ENCODE measurements at regions not wholly inside any gene's neighbourhood (a gene's known extent, or its start where the extent isn't known, plus 50 kb on each side); places are given as distances from the start of the nearest gene placed in this dataset.
A peak's percentile ranks its signal among the peaks of the same experiment; 100 is the strongest.

- no CpG with 5 or more reads among the region's 4 CpGs for WGBS (ENCODE audit: insufficient coverage)
Observed at GRCh38 chr2:125959047-125959446, 696.9 kb upstream of the GYPC start.

DNA sequence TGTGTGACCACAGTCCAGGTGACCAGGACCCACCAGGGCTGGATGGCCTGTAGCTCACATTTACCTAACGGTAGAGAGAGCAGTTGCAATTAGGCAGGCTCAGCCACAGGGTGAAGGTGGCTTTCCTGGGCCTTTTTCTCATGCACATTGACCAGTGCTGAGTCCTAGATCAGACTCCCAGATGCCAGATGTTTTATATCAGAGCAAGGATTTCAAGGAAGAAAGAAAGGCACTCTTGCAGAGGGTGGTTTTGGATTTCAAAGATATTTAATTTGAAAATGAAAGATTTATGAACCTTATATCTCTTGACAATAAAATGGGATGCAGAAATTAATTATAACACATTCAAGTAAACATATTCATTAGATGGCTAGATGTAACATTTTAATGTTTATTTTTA, 694.2 kb upstream of the GYPC start:
- no peak for TF ChIP-seq CTCF (IDR thresholded peaks at IDR 0.05)
- intact Hi-C loops (cut with micrococcal nuclease) = no loop called here
- Mint-ChIP-seq H3K4me1 (no peaks in the 10 kb centered on the region), H3K27ac (peak overlapping the region in 1 of 7 donors; percentile 13), H3K36me3 (no peaks in the 10 kb centered on the region), H3K27me3 (ENCODE audit: low read depth in 3 of 3) (no peaks in the 10 kb centered on the region), H3K4me3 (no peak overlapping the region), H3K9me3 (peaks cover 0 to 4% (median 3%) of the 10 kb centered on the region in 7 donors)
- Histone ChIP-seq H3K27ac (ENCODE audit: low read depth in 1 of 2, low read length in 2 of 2) (no peak overlapping the region), H4K20me1 (ENCODE audit: insufficient read depth, low read length) (no peaks in the 10 kb centered on the region), H3K4me2 (replicated peaks; ENCODE audit: extremely low read depth, low read length, poor library complexity, severe bottlenecking) (no peak overlapping the region), H2AFZ (ENCODE audit: insufficient read depth, low read depth, low read length, poor library complexity, severe bottlenecking) (no peak overlapping the region), H3K4me3 (replicated peaks in 1 of 3; ENCODE audit: low read depth in 2 of 3, low read length in 3 of 3) (no peak overlapping the region), H3K27me3 (ENCODE audit: control insufficient read depth in 2 of 2, insufficient read depth in 2 of 2, low read length in 2 of 2) (no peaks in the 10 kb centered on the region), H3K9ac (ENCODE audit: insufficient read depth, low read length, poor library complexity, severe bottlenecking) (no peak overlapping the region), H3K79me2 (ENCODE audit: insufficient read depth, low read length) (no peaks in the 10 kb centered on the region), H3K4me1 (ENCODE audit: control insufficient read depth in 1 of 2, insufficient read depth in 2 of 2, low read length in 2 of 2) (no peaks in the 10 kb centered on the region), H3K36me3 (replicated peaks in 1 of 2; ENCODE audit: control insufficient read depth in 1 of 2, insufficient read depth in 2 of 2, low read length in 2 of 2) (no peaks in the 10 kb centered on the region), H3K9me3 (replicated peaks in 1 of 2; ENCODE audit: control insufficient read depth in 1 of 2, insufficient read depth in 1 of 2, low read length in 2 of 2) (peaks cover 0 to 4% of the 10 kb centered on the region in 2 donors)
- 78% methylated on average over 1 of the region's 1 CpG for WGBS (ENCODE audit: insufficient coverage)
- DNase-seq = no peak

More at GRCh38 chr2:125959047-125959446, 696.9 kb upstream of the GYPC start:
- Histone ChIP-seq H3K9ac (ENCODE audit: insufficient read depth, low read length, poor library complexity, severe bottlenecking) (no peak overlapping the region), H3K4me2 (replicated peaks; ENCODE audit: extremely low read depth, low read length, poor library complexity, severe bottlenecking) (no peak overlapping the region), H2AFZ (ENCODE audit: insufficient read depth, low read depth, low read length, poor library complexity, severe bottlenecking) (no peak overlapping the region), H3K36me3 (replicated peaks in 1 of 2; ENCODE audit: control insufficient read depth in 1 of 2, insufficient read depth in 2 of 2, low read length in 2 of 2) (no peaks in the 10 kb centered on the region), H3K27ac (ENCODE audit: low read depth in 1 of 2, low read length in 2 of 2) (no peak overlapping the region), H3K4me1 (ENCODE audit: control insufficient read depth in 1 of 2, insufficient read depth in 2 of 2, low read length in 2 of 2) (no peaks in the 10 kb centered on the region), H3K79me2 (ENCODE audit: insufficient read depth, low read length) (no peaks in the 10 kb centered on the region), H3K27me3 (ENCODE audit: control insufficient read depth in 2 of 2, insufficient read depth in 2 of 2, low read length in 2 of 2) (no peaks in the 10 kb centered on the region), H4K20me1 (ENCODE audit: insufficient read depth, low read length) (no peaks in the 10 kb centered on the region), H3K4me3 (replicated peaks in 1 of 3; ENCODE audit: low read depth in 2 of 3, low read length in 3 of 3) (no peak overlapping the region), H3K9me3 (replicated peaks in 1 of 2; ENCODE audit: control insufficient read depth in 1 of 2, insufficient read depth in 1 of 2, low read length in 2 of 2) (peaks cover 4% of the 10 kb centered on the region in 2 donors)
- peaks cover 0 to 6% (median 4%) of the 10 kb centered on the region in 7 donors for H3K9me3 Mint-ChIP-seq
- no peaks in the 10 kb centered on the region for H3K4me1 Mint-ChIP-seq
- H3K36me3 Mint-ChIP-seq = no peaks in the 10 kb centered on the region
- no peak overlapping the region for H3K27ac Mint-ChIP-seq
- H3K27me3 Mint-ChIP-seq (ENCODE audit: low read depth in 3 of 3) = no peaks in the 10 kb centered on the region
- intact Hi-C loops (cut with micrococcal nuclease) = no loop called here
- no peak for TF ChIP-seq CTCF (IDR thresholded peaks at IDR 0.05)
- DNase-seq = no peak
- no peak overlapping the region for H3K4me3 Mint-ChIP-seq
